Fibroblast of mammary gland (primary cell): ENCODE measurements at regions not wholly inside any gene's neighbourhood (a gene's known extent, or its start where the extent isn't known, plus 50 kb on each side); places are given as distances from the start of the nearest gene placed in this dataset.

ENCODE experiments used
- DNase-seq: peaks from one replicate; pipeline ENCODE4 v3.0.0-alpha.2; 2010; ENCODE audit warnings: low read depth
- H3K4me3 ChIP-seq: 2 replicates; pipeline ENCODE4 v1.5.1; 2011; ENCODE audit warnings: low read depth, mild to moderate bottlenecking, low read length, moderate library complexity; ENCODE audit not compliant: control insufficient read depth
- TF ChIP-seq, protein P1 (sequence below): conservative IDR thresholded peaks from 2 replicates; pipeline ENCODE4 v1.5.1; 2011; ENCODE audit warnings: low read depth, low read length, inconsistent platforms; ENCODE audit not compliant: control insufficient read depth, insufficient read depth

DNA sequence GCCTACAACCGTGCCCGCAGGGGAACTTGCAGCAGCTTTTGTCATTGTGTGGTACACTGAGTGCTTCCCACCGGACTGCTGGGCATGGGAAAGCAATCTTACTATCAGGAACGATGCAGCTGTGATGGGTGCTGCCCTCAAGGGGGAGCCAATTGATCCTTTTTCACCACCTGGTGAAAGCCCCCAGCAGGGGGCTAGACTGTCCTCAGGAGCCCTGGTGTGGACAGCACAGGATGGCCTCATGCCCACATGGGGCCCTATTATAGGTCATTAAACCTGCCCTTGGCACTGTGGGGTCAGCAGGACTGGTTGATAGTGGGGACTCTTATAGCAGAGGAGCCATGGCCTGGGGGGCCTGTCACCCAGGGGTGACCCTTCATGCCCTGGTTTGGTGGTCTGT is 172.2 kb downstream of the GLI2 start:
- TF ChIP-seq, protein P1, sequence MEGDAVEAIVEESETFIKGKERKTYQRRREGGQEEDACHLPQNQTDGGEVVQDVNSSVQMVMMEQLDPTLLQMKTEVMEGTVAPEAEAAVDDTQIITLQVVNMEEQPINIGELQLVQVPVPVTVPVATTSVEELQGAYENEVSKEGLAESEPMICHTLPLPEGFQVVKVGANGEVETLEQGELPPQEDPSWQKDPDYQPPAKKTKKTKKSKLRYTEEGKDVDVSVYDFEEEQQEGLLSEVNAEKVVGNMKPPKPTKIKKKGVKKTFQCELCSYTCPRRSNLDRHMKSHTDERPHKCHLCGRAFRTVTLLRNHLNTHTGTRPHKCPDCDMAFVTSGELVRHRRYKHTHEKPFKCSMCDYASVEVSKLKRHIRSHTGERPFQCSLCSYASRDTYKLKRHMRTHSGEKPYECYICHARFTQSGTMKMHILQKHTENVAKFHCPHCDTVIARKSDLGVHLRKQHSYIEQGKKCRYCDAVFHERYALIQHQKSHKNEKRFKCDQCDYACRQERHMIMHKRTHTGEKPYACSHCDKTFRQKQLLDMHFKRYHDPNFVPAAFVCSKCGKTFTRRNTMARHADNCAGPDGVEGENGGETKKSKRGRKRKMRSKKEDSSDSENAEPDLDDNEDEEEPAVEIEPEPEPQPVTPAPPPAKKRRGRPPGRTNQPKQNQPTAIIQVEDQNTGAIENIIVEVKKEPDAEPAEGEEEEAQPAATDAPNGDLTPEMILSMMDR, result peak; percentile 7
- no peak overlapping the region for H3K4me3 ChIP-seq
- DNase-seq, result no peak

DNA sequence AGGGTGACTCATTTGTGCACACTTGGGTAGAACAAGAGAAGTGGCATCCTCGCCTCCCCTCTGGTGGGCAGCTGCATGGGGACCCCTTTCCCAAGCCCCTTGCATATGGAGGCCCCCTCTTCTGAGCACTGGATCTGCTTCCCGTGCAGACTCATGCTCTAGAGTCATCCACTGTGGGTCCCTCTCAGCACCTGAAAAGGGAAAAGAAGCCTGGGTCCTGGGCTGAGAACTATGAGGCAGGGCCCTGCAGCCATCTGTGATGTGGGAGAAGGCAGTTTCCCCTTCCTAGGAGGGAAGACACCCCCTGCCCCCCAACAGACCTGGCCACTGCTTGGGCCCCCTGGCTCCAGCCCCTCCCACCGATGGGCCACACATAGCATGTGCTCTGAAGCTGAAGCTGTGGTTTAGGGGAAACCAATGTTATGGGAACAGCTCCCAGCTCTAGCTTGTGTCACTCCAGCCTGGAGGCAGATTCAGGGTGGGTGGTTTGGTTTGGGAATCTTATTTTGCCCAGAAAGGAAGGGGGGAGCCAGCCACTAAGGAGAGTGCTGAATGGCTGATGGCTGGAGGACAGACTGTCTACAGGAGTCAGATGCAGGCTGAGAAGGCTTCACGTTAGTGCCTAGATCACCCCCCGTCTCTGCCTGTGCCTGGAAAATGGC is 172.8 kb downstream of the GLI2 start:
- DNase-seq, result no peak
- H3K4me3 ChIP-seq, result no peak overlapping the region
- TF ChIP-seq, protein P1, result no peak

DNA sequence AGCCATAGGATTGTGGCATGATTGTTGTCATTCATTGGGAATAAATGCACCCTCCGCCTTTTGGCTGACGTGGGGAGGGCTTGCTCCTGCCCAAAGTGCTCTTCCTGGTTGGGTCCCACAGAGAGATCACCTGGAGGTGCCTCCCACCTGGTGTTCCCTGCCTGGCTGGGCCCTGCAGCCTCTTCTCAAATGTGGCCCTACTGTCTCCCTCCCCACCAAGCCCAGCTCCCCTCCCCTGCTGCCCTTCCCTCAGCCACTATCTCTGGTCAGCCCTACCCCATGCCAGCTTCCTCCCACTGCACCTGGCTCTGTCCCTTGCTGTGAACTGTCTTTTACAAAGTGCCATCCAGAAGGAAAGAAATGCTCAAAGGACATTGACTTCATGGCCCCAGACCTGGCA is 173.4 kb downstream of the GLI2 start:
- TF ChIP-seq, protein P1, result no peak
- no peak overlapping the region for H3K4me3 ChIP-seq
- no peak for DNase-seq

DNA sequence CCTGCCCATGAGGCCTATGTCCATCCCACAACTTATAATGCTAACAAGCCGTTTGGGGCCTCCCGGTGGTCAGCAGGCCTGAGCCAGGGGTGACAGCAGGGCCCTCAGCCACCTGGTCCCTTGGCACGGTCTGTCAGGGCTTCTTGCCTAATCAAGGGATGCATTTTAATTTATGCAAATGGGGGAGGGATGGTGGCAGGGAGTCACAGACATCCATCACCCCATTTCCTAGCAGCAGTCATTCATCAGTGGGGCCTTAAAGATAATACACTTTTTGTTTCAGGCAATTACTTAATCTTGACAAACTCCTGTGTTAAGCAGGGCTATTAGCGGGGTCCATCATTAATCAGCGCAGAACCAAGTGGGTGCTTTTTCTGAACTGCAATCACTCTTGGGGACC is 174.5 kb downstream of the GLI2 start:
- TF ChIP-seq, protein P1, result no peak
- H3K4me3 ChIP-seq, result no peak overlapping the region
- DNase-seq, result no peak

DNA sequence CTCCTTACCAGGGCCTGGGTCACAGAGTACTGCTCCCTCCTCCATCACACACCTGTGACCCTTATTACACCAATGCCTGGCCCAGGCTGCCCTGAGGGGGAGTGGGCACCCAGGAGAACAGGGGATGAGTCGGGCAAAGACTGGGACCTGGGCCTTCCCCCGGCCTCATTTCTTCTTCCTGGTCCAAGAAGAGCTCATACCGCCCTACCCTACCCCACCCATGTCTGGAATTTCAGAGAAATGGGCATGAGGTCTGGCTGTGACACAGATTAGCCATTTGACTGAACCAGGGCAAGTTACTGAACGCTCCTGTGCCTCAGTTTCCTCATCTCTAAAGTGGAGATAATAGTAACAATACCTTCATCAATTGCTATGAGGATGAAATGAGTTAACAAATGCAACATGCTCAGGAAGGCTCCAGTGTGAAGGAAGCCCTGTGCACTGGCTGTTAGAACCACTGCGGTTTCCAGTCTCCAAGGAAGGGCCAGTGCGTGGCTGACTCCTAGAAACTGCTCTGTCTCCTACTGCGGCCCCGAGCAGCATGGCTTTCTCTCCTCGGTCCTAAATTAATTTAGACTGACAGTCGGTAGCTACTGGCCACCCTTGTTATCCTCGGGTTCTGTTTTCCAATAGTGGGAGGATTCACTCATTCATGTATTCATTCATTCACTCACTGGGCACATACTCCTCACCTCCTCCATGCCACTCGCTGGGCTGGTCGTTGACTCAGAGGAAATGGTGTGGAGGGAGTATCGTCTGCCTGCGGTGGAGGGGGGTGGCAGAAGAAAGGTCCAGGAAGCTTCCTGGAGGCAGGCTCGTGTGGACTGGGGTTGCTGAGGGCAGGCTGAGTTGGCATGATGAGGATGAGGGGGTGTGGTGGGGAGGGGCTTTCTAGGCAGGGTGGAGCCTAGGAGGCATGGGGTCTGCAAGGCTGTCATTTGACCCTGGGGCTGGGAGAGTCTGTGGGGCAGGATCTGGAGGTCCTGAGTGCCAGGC is 175.6 kb downstream of the GLI2 start:
- TF ChIP-seq, protein P1, result no peak
- peak; percentile 59 for DNase-seq
- no peak overlapping the region for H3K4me3 ChIP-seq

GRCh38 chr2:120912101-120912985 is 176.7 kb downstream of the GLI2 start:
- peak; percentile 81 for DNase-seq
- TF ChIP-seq, protein P1, result no peak
- H3K4me3 ChIP-seq, result no peak overlapping the region
